ENCODE measurements at regions not wholly inside any gene's neighbourhood (a gene's known extent, or its start where the extent isn't known, plus 50 kb on each side); places are given as distances from the start of the nearest gene placed in this dataset.

- H3K27me3 ChIP-seq (ENCODE audit: control insufficient read depth in 1 of 2, insufficient read depth in 2 of 2, low read length in 1 of 2) = no peaks in the 10 kb centered on the region
- 90 to 92% methylated on average over 5 of the region's 5 CpGs for WGBS, 2 donors
- intact Hi-C loops (cut with DNase I) = no loop called here
- no peaks in the 10 kb centered on the region for H3K9me3 ChIP-seq (ENCODE audit: control insufficient read depth, low read length)
- H3K36me3 ChIP-seq (ENCODE audit: control insufficient read depth in 1 of 2, insufficient read depth in 2 of 2, low read length in 1 of 2) = no peaks in the 10 kb centered on the region
- H3K4me1 ChIP-seq (ENCODE audit: control insufficient read depth in 1 of 2, insufficient read depth in 2 of 2, low read length in 2 of 2) = no peaks in the 10 kb centered on the region
- no peak overlapping the region for H3K27ac ChIP-seq (ENCODE audit: low read depth in 1 of 2, low read length in 2 of 2)
- no peak overlapping the region for H3K4me3 ChIP-seq (ENCODE audit: low read length in 2 of 2)
- no peak for ATAC-seq (ENCODE audit: low FRiP score)
- no peak for DNase-seq
Measured at GRCh38 chr7:54917613-54918391, 101.0 kb upstream of the EGFR start.

GRCh38 chr7:54921116-54921515 lies 97.7 kb upstream of the EGFR start:
- Histone ChIP-seq H3K27ac (ENCODE audit: low read depth in 1 of 2, low read length in 2 of 2) (no peak overlapping the region), H3K4me3 (ENCODE audit: low read length in 2 of 2) (no peak overlapping the region), H3K27me3 (ENCODE audit: control insufficient read depth in 1 of 2, insufficient read depth in 2 of 2, low read length in 1 of 2) (no peaks in the 10 kb centered on the region), H3K9me3 (ENCODE audit: control insufficient read depth, low read length) (no peaks in the 10 kb centered on the region), H3K4me1 (ENCODE audit: control insufficient read depth in 1 of 2, insufficient read depth in 2 of 2, low read length in 2 of 2) (no peaks in the 10 kb centered on the region), H3K36me3 (ENCODE audit: control insufficient read depth in 1 of 2, insufficient read depth in 2 of 2, low read length in 1 of 2) (no peaks in the 10 kb centered on the region)
- 16 to 26% methylated on average over 3 of the region's 3 CpGs for WGBS, 2 donors
- DNase-seq (no peak), ATAC-seq (ENCODE audit: low FRiP score) (no peak)
- intact Hi-C loops (cut with DNase I) = no loop called here

DNA sequence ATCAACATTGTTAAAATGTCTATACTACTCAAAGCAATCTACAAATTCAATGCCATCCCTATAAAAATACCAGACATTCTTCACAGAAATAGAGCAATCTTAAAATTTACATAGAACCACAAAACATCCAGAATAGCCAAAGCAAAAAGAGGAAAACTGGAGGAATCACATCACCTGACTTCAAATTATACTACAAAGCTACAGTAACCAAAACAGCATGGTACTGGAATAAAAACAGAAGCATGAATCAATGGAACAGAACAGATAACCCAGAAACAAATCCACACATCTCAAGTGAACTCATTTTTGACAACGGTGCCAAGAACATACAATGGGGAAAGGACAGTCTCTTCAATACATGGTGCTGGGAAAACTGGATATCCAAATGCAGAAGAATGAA lies 87.3 kb upstream of the EGFR start:
- Histone ChIP-seq H3K27me3 (ENCODE audit: control insufficient read depth in 1 of 2, insufficient read depth in 2 of 2, low read length in 1 of 2) (peaks cover 0 to 2% of the 10 kb centered on the region in 2 donors), H3K27ac (ENCODE audit: low read depth in 1 of 2, low read length in 2 of 2) (no peak overlapping the region), H3K9me3 (ENCODE audit: control insufficient read depth, low read length) (no peaks in the 10 kb centered on the region), H3K4me3 (ENCODE audit: low read length in 2 of 2) (no peak overlapping the region), H3K36me3 (ENCODE audit: control insufficient read depth in 1 of 2, insufficient read depth in 2 of 2, low read length in 1 of 2) (no peaks in the 10 kb centered on the region), H3K4me1 (ENCODE audit: control insufficient read depth in 1 of 2, insufficient read depth in 2 of 2, low read length in 2 of 2) (peaks cover 0 to 2% of the 10 kb centered on the region in 2 donors)
- DNase-seq (no peak), ATAC-seq (ENCODE audit: low FRiP score) (no peak)
- WGBS, 2 donors = 95 to 98% methylated on average over 1 of the region's 1 CpG
- intact Hi-C loops (cut with DNase I) = no loop called here

- Histone ChIP-seq H3K27me3 (ENCODE audit: control insufficient read depth in 1 of 2, insufficient read depth in 2 of 2, low read length in 1 of 2) (no peaks in the 10 kb centered on the region), H3K4me1 (ENCODE audit: control insufficient read depth in 1 of 2, insufficient read depth in 2 of 2, low read length in 2 of 2) (peaks cover 0 to 2% of the 10 kb centered on the region in 2 donors), H3K27ac (ENCODE audit: low read depth in 1 of 2, low read length in 2 of 2) (no peak overlapping the region), H3K9me3 (ENCODE audit: control insufficient read depth, low read length) (no peaks in the 10 kb centered on the region), H3K4me3 (ENCODE audit: low read length in 2 of 2) (peak overlapping the region; percentile 1 to 18), H3K36me3 (ENCODE audit: control insufficient read depth in 1 of 2, insufficient read depth in 2 of 2, low read length in 1 of 2) (no peaks in the 10 kb centered on the region)
- WGBS, 2 donors = 7% methylated on average over 31 to 34 of the region's 34 CpGs
- peak; percentile 67 to 92 for DNase-seq
- peak; percentile 92 for ATAC-seq (ENCODE audit: low FRiP score)
- intact Hi-C loops (cut with DNase I) = no loop called here
Measured at GRCh38 chr7:54932818-54933543, 85.8 kb upstream of the EGFR start.

- WGBS, 2 donors = 20 to 23% methylated on average over 4 of the region's 4 CpGs
- no peak for ATAC-seq (ENCODE audit: low FRiP score)
Measured at GRCh38 chr7:54933643-54934042, 85.2 kb upstream of the EGFR start.

DNA sequence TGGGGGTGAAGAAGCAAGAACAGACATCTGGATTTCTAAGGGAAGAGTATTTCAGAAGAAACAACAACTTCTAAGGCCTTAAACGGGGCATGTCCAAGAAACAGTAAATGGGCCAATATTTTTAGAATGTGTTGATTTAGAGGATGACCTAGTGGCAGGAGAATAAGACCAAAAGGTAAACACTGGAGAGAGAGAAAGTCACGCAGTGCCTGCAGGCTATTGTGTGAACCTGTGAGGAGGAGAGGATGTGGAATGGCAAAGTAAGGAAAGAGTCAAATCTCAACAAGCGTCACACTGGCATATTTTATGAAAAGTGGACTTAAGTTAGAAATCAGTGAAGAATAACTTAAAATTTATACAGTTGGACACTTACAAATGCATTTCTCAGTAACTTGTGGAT lies 78.1 kb upstream of the EGFR start:
- DNase-seq = no peak
- H3K9me3 ChIP-seq (ENCODE audit: control insufficient read depth, low read length) = no peaks in the 10 kb centered on the region
- no peak overlapping the region for H3K27ac ChIP-seq (ENCODE audit: low read depth in 1 of 2, low read length in 2 of 2)
- no peak for ATAC-seq (ENCODE audit: low FRiP score)
- no peak overlapping the region for H3K4me3 ChIP-seq (ENCODE audit: low read length in 2 of 2)
- no peaks in the 10 kb centered on the region for H3K36me3 ChIP-seq (ENCODE audit: control insufficient read depth in 1 of 2, insufficient read depth in 2 of 2, low read length in 1 of 2)
- 90 to 93% methylated on average over 3 of the region's 3 CpGs for WGBS, 2 donors
- H3K27me3 ChIP-seq (ENCODE audit: control insufficient read depth in 1 of 2, insufficient read depth in 2 of 2, low read length in 1 of 2) = no peaks in the 10 kb centered on the region
- intact Hi-C loops (cut with DNase I) = no loop called here
- H3K4me1 ChIP-seq (ENCODE audit: control insufficient read depth in 1 of 2, insufficient read depth in 2 of 2, low read length in 2 of 2) = no peaks in the 10 kb centered on the region

More at GRCh38 chr7:54933643-54934042, 85.2 kb upstream of the EGFR start:
- Histone ChIP-seq H3K27ac (ENCODE audit: low read depth in 1 of 2, low read length in 2 of 2) (no peak overlapping the region), H3K9me3 (ENCODE audit: control insufficient read depth, low read length) (no peaks in the 10 kb centered on the region), H3K4me1 (ENCODE audit: control insufficient read depth in 1 of 2, insufficient read depth in 2 of 2, low read length in 2 of 2) (peaks cover 0 to 2% of the 10 kb centered on the region in 2 donors), H3K4me3 (ENCODE audit: low read length in 2 of 2) (peak overlapping the region; percentile 1 to 18), H3K27me3 (ENCODE audit: control insufficient read depth in 1 of 2, insufficient read depth in 2 of 2, low read length in 1 of 2) (no peaks in the 10 kb centered on the region), H3K36me3 (ENCODE audit: control insufficient read depth in 1 of 2, insufficient read depth in 2 of 2, low read length in 1 of 2) (no peaks in the 10 kb centered on the region)
- intact Hi-C loops (cut with DNase I) = no loop called here
- DNase-seq = no peak

DNA sequence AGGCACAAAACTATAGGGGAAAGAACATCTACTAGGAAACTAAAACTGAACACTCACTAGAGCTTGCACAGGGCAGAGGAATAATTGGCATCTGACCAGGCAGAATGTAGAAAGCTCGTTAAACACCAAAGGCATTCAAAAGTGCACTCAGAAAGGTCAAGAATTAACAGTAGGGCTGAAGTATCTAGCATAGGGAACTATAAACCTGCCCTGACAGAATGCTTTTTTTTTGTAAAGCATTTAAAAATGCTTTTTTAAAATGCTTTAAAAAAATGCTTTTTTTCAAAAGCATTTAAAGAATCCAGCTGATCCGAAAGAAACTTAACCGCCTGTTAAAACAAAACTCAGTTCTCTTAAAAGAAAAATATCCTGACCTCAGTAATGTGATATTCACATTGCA lies 74.6 kb upstream of the EGFR start:
- no peak for ATAC-seq (ENCODE audit: low FRiP score)
- Histone ChIP-seq H3K9me3 (ENCODE audit: control insufficient read depth, low read length) (no peaks in the 10 kb centered on the region), H3K4me3 (ENCODE audit: low read length in 2 of 2) (no peak overlapping the region), H3K4me1 (ENCODE audit: control insufficient read depth in 1 of 2, insufficient read depth in 2 of 2, low read length in 2 of 2) (no peaks in the 10 kb centered on the region), H3K27ac (ENCODE audit: low read depth in 1 of 2, low read length in 2 of 2) (no peak overlapping the region), H3K27me3 (ENCODE audit: control insufficient read depth in 1 of 2, insufficient read depth in 2 of 2, low read length in 1 of 2) (no peaks in the 10 kb centered on the region), H3K36me3 (ENCODE audit: control insufficient read depth in 1 of 2, insufficient read depth in 2 of 2, low read length in 1 of 2) (no peaks in the 10 kb centered on the region)
- no peak for DNase-seq
- intact Hi-C loops (cut with DNase I) = no loop called here
- WGBS, 2 donors = 12 to 17% methylated on average over 3 of the region's 3 CpGs

DNA sequence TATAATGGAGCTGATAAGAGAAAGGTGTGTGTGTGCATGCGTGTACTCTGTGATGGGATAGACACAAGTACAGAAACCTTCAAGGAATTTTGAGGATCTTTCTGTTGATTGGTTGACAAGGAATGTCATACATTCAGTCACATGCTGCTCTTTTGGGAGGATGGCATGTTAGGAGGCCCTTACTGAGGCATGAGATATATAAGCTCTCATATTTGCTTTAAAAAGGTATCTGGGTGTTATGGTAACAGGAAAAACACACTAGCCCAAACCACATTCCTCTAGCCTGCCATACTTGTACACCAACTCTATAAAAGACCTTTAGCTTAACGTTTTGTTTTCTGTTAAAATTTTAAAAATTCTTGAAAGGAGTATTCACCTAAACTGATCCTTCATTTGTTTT lies 72.5 kb upstream of the EGFR start:
- intact Hi-C loops (cut with DNase I) = no loop called here
- no peak for DNase-seq
- Histone ChIP-seq H3K27ac (ENCODE audit: low read depth in 1 of 2, low read length in 2 of 2) (no peak overlapping the region), H3K4me1 (ENCODE audit: control insufficient read depth in 1 of 2, insufficient read depth in 2 of 2, low read length in 2 of 2) (no peaks in the 10 kb centered on the region), H3K27me3 (ENCODE audit: control insufficient read depth in 1 of 2, insufficient read depth in 2 of 2, low read length in 1 of 2) (no peaks in the 10 kb centered on the region), H3K9me3 (ENCODE audit: control insufficient read depth, low read length) (no peaks in the 10 kb centered on the region), H3K4me3 (ENCODE audit: low read length in 2 of 2) (no peak overlapping the region), H3K36me3 (ENCODE audit: control insufficient read depth in 1 of 2, insufficient read depth in 2 of 2, low read length in 1 of 2) (no peaks in the 10 kb centered on the region)
- no peak for ATAC-seq (ENCODE audit: low FRiP score)
- WGBS, 2 donors = 91 to 94% methylated on average over 2 of the region's 2 CpGs

GRCh38 chr7:54946764-54947163 lies 72.1 kb upstream of the EGFR start:
- Histone ChIP-seq H3K4me1 (ENCODE audit: control insufficient read depth in 1 of 2, insufficient read depth in 2 of 2, low read length in 2 of 2) (no peaks in the 10 kb centered on the region), H3K36me3 (ENCODE audit: control insufficient read depth in 1 of 2, insufficient read depth in 2 of 2, low read length in 1 of 2) (no peaks in the 10 kb centered on the region), H3K27me3 (ENCODE audit: control insufficient read depth in 1 of 2, insufficient read depth in 2 of 2, low read length in 1 of 2) (no peaks in the 10 kb centered on the region), H3K4me3 (ENCODE audit: low read length in 2 of 2) (no peak overlapping the region), H3K9me3 (ENCODE audit: control insufficient read depth, low read length) (no peaks in the 10 kb centered on the region), H3K27ac (ENCODE audit: low read depth in 1 of 2, low read length in 2 of 2) (no peak overlapping the region)
- ATAC-seq (ENCODE audit: low FRiP score) = no peak
- WGBS, 2 donors = 61 to 68% methylated on average over 3 of the region's 3 CpGs
- intact Hi-C loops (cut with DNase I) = no loop called here
- DNase-seq = no peak
